ENCODE measurements at regions not wholly inside any gene's neighbourhood (a gene's known extent, or its start where the extent isn't known, plus 50 kb on each side); places are given as distances from the start of the nearest gene placed in this dataset.
"Not testable (repeated sequence)": the region's sequence is repeated elsewhere in the genome, so short reads cannot be mapped to it uniquely, and the experiment has no call there.

- no peak for TF ChIP-seq CTCF (conservative IDR thresholded peaks at IDR 0.05; ENCODE audit: low read depth, low read length)
- DNase-seq (ENCODE audit: low read depth), result peak; percentile 65
- no peak overlapping the region for H3K4me3 ChIP-seq (ENCODE audit: low read depth, low read length)
Measured at GRCh38 chr6:11848852-11849731, 70.5 kb upstream of the ADTRP start.

GRCh38 chr6:11848346-11848651 is 69.7 kb upstream of the ADTRP start:
- no peak overlapping the region for H3K4me3 ChIP-seq (ENCODE audit: low read depth, low read length)
- no peak for TF ChIP-seq CTCF (conservative IDR thresholded peaks at IDR 0.05; ENCODE audit: low read depth, low read length)
- DNase-seq (ENCODE audit: low read depth), result no peak

- peak; percentile 84 for DNase-seq (ENCODE audit: low read depth)
- no peak for TF ChIP-seq CTCF (conservative IDR thresholded peaks at IDR 0.05; ENCODE audit: low read depth, low read length)
- no peak overlapping the region for H3K4me3 ChIP-seq (ENCODE audit: low read depth, low read length)
Measured at GRCh38 chr6:11847515-11848345, 69.1 kb upstream of the ADTRP start.

- DNase-seq (ENCODE audit: low read depth); H3K4me3 ChIP-seq (ENCODE audit: low read depth, low read length): not testable (repeated sequence)
Measured at GRCh38 chr6:11847068-11847467, 68.5 kb upstream of the ADTRP start.

- no peak for DNase-seq (ENCODE audit: low read depth)
- no peak overlapping the region for H3K4me3 ChIP-seq (ENCODE audit: low read depth, low read length)
- no peak for TF ChIP-seq CTCF (conservative IDR thresholded peaks at IDR 0.05; ENCODE audit: low read depth, low read length)
Measured at GRCh38 chr6:11845664-11846577, 67.3 kb upstream of the ADTRP start.

- not testable (repeated sequence) for H3K4me3 ChIP-seq (ENCODE audit: low read depth, low read length); DNase-seq (ENCODE audit: low read depth)
Measured at GRCh38 chr6:11842795-11843194, 64.2 kb upstream of the ADTRP start.

- DNase-seq (ENCODE audit: low read depth), result no peak
- H3K4me3 ChIP-seq (ENCODE audit: low read depth, low read length), result no peak overlapping the region
- TF ChIP-seq CTCF (conservative IDR thresholded peaks at IDR 0.05; ENCODE audit: low read depth, low read length), result no peak
Measured at GRCh38 chr6:11835065-11835464, 56.5 kb upstream of the ADTRP start.

Data from choroid plexus epithelial cell (primary cell).